ENCODE measurements at regions not wholly inside any gene's neighbourhood (a gene's known extent, or its start where the extent isn't known, plus 50 kb on each side); places are given as distances from the start of the nearest gene placed in this dataset.

DNA sequence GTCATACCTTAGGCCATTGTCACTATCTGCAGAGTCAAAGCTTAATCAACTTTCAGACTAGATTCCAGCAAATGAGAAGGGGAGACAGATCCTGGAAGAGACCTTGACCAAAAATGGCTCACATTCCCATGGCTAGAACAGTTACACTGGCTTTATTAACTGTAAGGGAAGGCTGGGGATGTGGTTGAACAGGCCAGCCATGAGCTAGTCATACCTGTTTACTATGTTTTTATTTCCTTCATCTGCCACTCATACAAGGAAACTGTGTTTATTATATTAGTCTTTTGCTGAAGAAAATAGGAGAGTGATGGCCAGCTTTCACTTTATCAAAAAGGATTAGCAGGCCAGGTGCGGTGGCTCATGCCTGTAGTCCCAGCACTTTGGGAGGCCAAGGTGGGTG is 319.7 kb downstream of the RAPGEF2 start:
- Histone ChIP-seq H4K20me1 (ENCODE audit: control insufficient read depth, extremely low read depth, insufficient read depth, low read length) (no peaks in the 10 kb centered on the region), H3K27ac (ENCODE audit: insufficient read depth, low read length) (no peak overlapping the region), H2AFZ (ENCODE audit: low read length) (no peak overlapping the region), H3K9ac (ENCODE audit: insufficient read depth, low read length) (no peak overlapping the region), H3K4me2 (ENCODE audit: extremely low read depth, insufficient read depth, low read length) (no peak overlapping the region), H3K36me3 (ENCODE audit: control insufficient read depth, insufficient read depth, low read length) (no peaks in the 10 kb centered on the region), H3K27me3 (ENCODE audit: control insufficient read depth, insufficient read depth, low read length) (no peaks in the 10 kb centered on the region), H3K4me3 (replicated peaks in 1 of 4; ENCODE audit: control extremely low read depth in 1 of 4, insufficient read depth in 1 of 4, low read depth in 3 of 4, low read length in 4 of 4) (no peak overlapping the region), H3K9me3 (ENCODE audit: control insufficient read depth, insufficient read depth, low read depth, low read length) (no peaks in the 10 kb centered on the region), H3K4me1 (ENCODE audit: control insufficient read depth, extremely low read depth, insufficient read depth, low read length) (no peaks in the 10 kb centered on the region), H3K79me2 (ENCODE audit: control insufficient read depth, insufficient read depth, low read length) (no peaks in the 10 kb centered on the region)
- no peak for TF ChIP-seq EZH2 (IDR thresholded peaks at IDR 0.05; ENCODE audit: low read length, missing control alignments)
- TF ChIP-seq, protein P1, sequence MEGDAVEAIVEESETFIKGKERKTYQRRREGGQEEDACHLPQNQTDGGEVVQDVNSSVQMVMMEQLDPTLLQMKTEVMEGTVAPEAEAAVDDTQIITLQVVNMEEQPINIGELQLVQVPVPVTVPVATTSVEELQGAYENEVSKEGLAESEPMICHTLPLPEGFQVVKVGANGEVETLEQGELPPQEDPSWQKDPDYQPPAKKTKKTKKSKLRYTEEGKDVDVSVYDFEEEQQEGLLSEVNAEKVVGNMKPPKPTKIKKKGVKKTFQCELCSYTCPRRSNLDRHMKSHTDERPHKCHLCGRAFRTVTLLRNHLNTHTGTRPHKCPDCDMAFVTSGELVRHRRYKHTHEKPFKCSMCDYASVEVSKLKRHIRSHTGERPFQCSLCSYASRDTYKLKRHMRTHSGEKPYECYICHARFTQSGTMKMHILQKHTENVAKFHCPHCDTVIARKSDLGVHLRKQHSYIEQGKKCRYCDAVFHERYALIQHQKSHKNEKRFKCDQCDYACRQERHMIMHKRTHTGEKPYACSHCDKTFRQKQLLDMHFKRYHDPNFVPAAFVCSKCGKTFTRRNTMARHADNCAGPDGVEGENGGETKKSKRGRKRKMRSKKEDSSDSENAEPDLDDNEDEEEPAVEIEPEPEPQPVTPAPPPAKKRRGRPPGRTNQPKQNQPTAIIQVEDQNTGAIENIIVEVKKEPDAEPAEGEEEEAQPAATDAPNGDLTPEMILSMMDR (conservative IDR thresholded peaks at IDR 0.05 in 1 of 2, IDR thresholded peaks at IDR 0.05 in 1 of 2; ENCODE audit: low read depth in 1 of 2, low read length in 2 of 2) = no peak
- DNase-seq (ENCODE audit: low read depth in 2 of 2) = no peak

DNA sequence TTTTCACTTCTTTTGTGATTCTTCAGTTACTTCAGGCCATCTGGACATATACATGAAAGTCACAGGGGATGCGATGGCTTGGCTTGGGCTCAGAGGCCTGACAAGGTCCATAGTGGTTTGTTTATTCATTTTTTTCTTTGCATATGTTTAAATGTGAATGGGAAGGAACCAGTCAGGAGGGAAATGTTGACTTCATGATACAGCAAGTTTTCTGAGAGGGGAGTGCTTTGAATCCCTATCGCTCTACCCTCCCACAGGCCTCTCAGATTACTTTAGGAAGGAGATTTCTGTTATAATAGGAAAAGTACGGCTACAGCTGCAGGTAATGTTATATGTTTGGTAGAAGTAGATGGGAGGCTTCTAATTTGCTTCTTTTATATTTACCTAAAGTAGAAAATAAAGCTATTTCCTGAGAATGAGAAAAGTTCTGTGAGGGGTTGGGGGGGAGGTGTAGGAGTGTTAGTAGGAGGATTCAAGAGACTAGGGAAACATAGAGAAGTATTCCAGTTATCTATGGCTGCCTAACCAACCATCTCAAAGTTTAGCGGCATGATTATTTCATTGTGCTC is 322.9 kb downstream of the RAPGEF2 start:
- Histone ChIP-seq H3K79me2 (ENCODE audit: control insufficient read depth, insufficient read depth, low read length) (no peaks in the 10 kb centered on the region), H3K4me1 (ENCODE audit: control insufficient read depth, extremely low read depth, insufficient read depth, low read length) (no peaks in the 10 kb centered on the region), H3K27ac (ENCODE audit: insufficient read depth, low read length) (no peak overlapping the region), H3K36me3 (ENCODE audit: control insufficient read depth, insufficient read depth, low read length) (no peaks in the 10 kb centered on the region), H3K27me3 (ENCODE audit: control insufficient read depth, insufficient read depth, low read length) (no peaks in the 10 kb centered on the region), H2AFZ (ENCODE audit: low read length) (no peak overlapping the region), H3K4me2 (ENCODE audit: extremely low read depth, insufficient read depth, low read length) (no peak overlapping the region), H4K20me1 (ENCODE audit: control insufficient read depth, extremely low read depth, insufficient read depth, low read length) (no peaks in the 10 kb centered on the region), H3K9ac (ENCODE audit: insufficient read depth, low read length) (no peak overlapping the region), H3K4me3 (replicated peaks in 1 of 4; ENCODE audit: control extremely low read depth in 1 of 4, insufficient read depth in 1 of 4, low read depth in 3 of 4, low read length in 4 of 4) (no peak overlapping the region), H3K9me3 (ENCODE audit: control insufficient read depth, insufficient read depth, low read depth, low read length) (no peaks in the 10 kb centered on the region)
- TF ChIP-seq EZH2 (IDR thresholded peaks at IDR 0.05; ENCODE audit: low read length, missing control alignments) = no peak
- TF ChIP-seq, protein P1 (conservative IDR thresholded peaks at IDR 0.05 in 1 of 2, IDR thresholded peaks at IDR 0.05 in 1 of 2; ENCODE audit: low read depth in 1 of 2, low read length in 2 of 2) = no peak
- no peak for DNase-seq (ENCODE audit: low read depth in 2 of 2)

DNA sequence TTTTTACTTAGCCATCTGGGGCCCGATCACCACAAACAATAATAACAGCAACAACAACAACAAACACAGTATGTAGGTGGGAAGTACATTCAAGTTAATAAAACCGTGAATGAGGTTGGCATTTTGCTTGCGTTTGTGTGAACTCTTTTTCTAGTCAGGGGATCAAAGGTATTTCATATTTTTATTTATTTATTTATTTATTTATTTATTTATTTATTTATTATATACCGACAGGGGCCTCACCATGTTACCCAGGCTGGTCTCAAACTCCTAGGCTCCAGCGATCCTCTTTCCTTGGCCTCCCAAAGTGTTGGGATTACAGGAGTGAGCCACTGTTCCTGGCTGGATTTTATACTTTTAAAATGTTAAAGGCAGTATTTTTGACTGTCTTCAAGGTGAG is 325.4 kb downstream of the RAPGEF2 start:
- H3K4me1 ChIP-seq (ENCODE audit: control insufficient read depth, extremely low read depth, insufficient read depth, low read length) = no peaks in the 10 kb centered on the region
- TF ChIP-seq, protein P1 (conservative IDR thresholded peaks at IDR 0.05 in 1 of 2, IDR thresholded peaks at IDR 0.05 in 1 of 2; ENCODE audit: low read depth in 1 of 2, low read length in 2 of 2) = no peak
- TF ChIP-seq EZH2 (IDR thresholded peaks at IDR 0.05; ENCODE audit: low read length, missing control alignments) = no peak
- no peak overlapping the region for H3K27ac ChIP-seq (ENCODE audit: insufficient read depth, low read length)
- H3K9ac ChIP-seq (ENCODE audit: insufficient read depth, low read length) = no peak overlapping the region
- no peak overlapping the region for H3K4me3 ChIP-seq (replicated peaks in 1 of 4; ENCODE audit: control extremely low read depth in 1 of 4, insufficient read depth in 1 of 4, low read depth in 3 of 4, low read length in 4 of 4)
- no peak overlapping the region for H3K4me2 ChIP-seq (ENCODE audit: extremely low read depth, insufficient read depth, low read length)
- no peak for DNase-seq (ENCODE audit: low read depth in 2 of 2)
- no peaks in the 10 kb centered on the region for H3K9me3 ChIP-seq (ENCODE audit: control insufficient read depth, insufficient read depth, low read depth, low read length)
- H3K36me3 ChIP-seq (ENCODE audit: control insufficient read depth, insufficient read depth, low read length) = no peaks in the 10 kb centered on the region
- no peaks in the 10 kb centered on the region for H3K79me2 ChIP-seq (ENCODE audit: control insufficient read depth, insufficient read depth, low read length)
- no peaks in the 10 kb centered on the region for H3K27me3 ChIP-seq (ENCODE audit: control insufficient read depth, insufficient read depth, low read length)
- H4K20me1 ChIP-seq (ENCODE audit: control insufficient read depth, extremely low read depth, insufficient read depth, low read length) = no peaks in the 10 kb centered on the region
- H2AFZ ChIP-seq (ENCODE audit: low read length) = no peak overlapping the region

All from fibroblast of lung (primary cell).